ENCODE measurements at regions not wholly inside any gene's neighbourhood (a gene's known extent, or its start where the extent isn't known, plus 50 kb on each side); places are given as distances from the start of the nearest gene placed in this dataset.

GRCh38 chr20:61106438-61106837 lies 145.6 kb upstream of the CDH4 start:
- no peak overlapping the region for H3K4ac ChIP-seq (ENCODE audit: low read depth, low read length)
- H2BK15ac ChIP-seq (ENCODE audit: low read depth, low read length) = no peak overlapping the region
- no peaks in the 10 kb centered on the region for H3K4me1 ChIP-seq (ENCODE audit: control insufficient read depth, insufficient read depth, low read length)
- H2AFZ ChIP-seq (replicated peaks; ENCODE audit: low read length, poor library complexity) = no peak overlapping the region
- POLR2A ChIA-PET (ENCODE audit: unreplicated experiment) = no interaction called here
- H3K18ac ChIP-seq (ENCODE audit: low read depth, low read length) = no peak overlapping the region
- H3K9me1 ChIP-seq (ENCODE audit: insufficient read depth, low read length) = no peaks in the 10 kb centered on the region
- H2BK5ac ChIP-seq (ENCODE audit: low read depth, low read length, poor library complexity, severe bottlenecking) = no peak overlapping the region
- no peak overlapping the region for H3K14ac ChIP-seq (replicated peaks; ENCODE audit: low read depth, low read length)
- no peak overlapping the region for H3K23ac ChIP-seq (ENCODE audit: low read depth, low read length)
- intact Hi-C loops (cut with micrococcal nuclease) = no loop called here
- no peak overlapping the region for H3K9ac ChIP-seq (ENCODE audit: low read depth, low read length)
- no peak overlapping the region for H3K4me3 ChIP-seq (ENCODE audit: insufficient read depth, low read depth, low read length)
- DNase-seq (no peak), ATAC-seq (ENCODE audit: low read depth) (no peak)
- H2BK120ac ChIP-seq (ENCODE audit: low read depth, low read length) = no peak overlapping the region
- no peak overlapping the region for H3K4me2 ChIP-seq (ENCODE audit: low read depth, low read length)
- no peak overlapping the region for H4K5ac ChIP-seq (ENCODE audit: low read depth, low read length)
- CTCF ChIA-PET = interaction anchor here (0.6 kb wide), 1 partner anchor 11 kb away, joined by 3 read pairs; no protein-coding TSS in a partner anchor
- no peak overlapping the region for H2AK9ac ChIP-seq (replicated peaks; ENCODE audit: low read depth, low read length, poor library complexity)
- no TSS peak for BruUV-seq (replicated peaks)
- no peaks in the 10 kb centered on the region for H3K9me3 ChIP-seq (ENCODE audit: control insufficient read depth, insufficient read depth, low read length)
- 50% methylated on average over 1 of the region's 5 CpGs; no CpG with 5 or more reads in 1 of the 2 experiments for WGBS, 2 experiments (ENCODE audit: extremely low coverage in 2 of 2, insufficient read length in 1 of 2)
- no peak overlapping the region for H3K56ac ChIP-seq (ENCODE audit: extremely low read depth, insufficient read depth, low read length)
- H4K8ac ChIP-seq (ENCODE audit: low read depth in 2 of 2, low read length in 2 of 2) = no peak overlapping the region
- TF ChIP-seq RAD21 (IDR thresholded peaks at IDR 0.05; ENCODE audit: low read length) (no peak), FOS (IDR thresholded peaks at IDR 0.05; ENCODE audit: low read depth, low read length) (no peak), CEBPB (IDR thresholded peaks at IDR 0.05; ENCODE audit: low read depth, low read length) (no peak), CHD1 (IDR thresholded peaks at IDR 0.05; ENCODE audit: low read depth, low read length) (no peak), SMC3 (IDR thresholded peaks at IDR 0.05; ENCODE audit: low read depth, low read length) (no peak), MXI1 (IDR thresholded peaks at IDR 0.05; ENCODE audit: borderline replicate concordance, low read depth, low read length) (no peak), MAZ (IDR thresholded peaks at IDR 0.05; ENCODE audit: borderline replicate concordance, low read depth, low read length) (no peak)
- no peak overlapping the region for H2AK5ac ChIP-seq (ENCODE audit: low read depth, low read length)
- H3K36me3 ChIP-seq (ENCODE audit: control insufficient read depth, insufficient read depth, low read length) = no peaks in the 10 kb centered on the region
- no peak overlapping the region for H4K91ac ChIP-seq (ENCODE audit: insufficient read depth, low read depth, low read length)
- H3K27ac ChIP-seq (ENCODE audit: insufficient read depth, low read length) = no peak overlapping the region
- dilution Hi-C loops (cut with HindIII; ENCODE audit: low sequenced_read_pairs, unreplicated experiment) = no loop called here
- in situ Hi-C loops (cut with MboI; ENCODE audit: low sequenced_read_pairs) = loop anchor here (25.0 kb wide), 1 partner anchor 894 kb away; no protein-coding TSS in a partner anchor
- no peak overlapping the region for H2BK20ac ChIP-seq (ENCODE audit: low read depth, low read length)
- no peaks in the 10 kb centered on the region for H3K79me1 ChIP-seq (ENCODE audit: low read depth in 1 of 2, low read length in 2 of 2)
- H3K27me3 ChIP-seq (ENCODE audit: control insufficient read depth, insufficient read depth, low read length) = peaks cover 12% of the 10 kb centered on the region
- H4K20me1 ChIP-seq (ENCODE audit: insufficient read depth, low read length) = no peaks in the 10 kb centered on the region
